NCI-H82 treated with DMSO at 0.1 percent for 48 hours (cell line): ENCODE measurements at regions not wholly inside any gene's neighbourhood (a gene's known extent, or its start where the extent isn't known, plus 50 kb on each side); places are given as distances from the start of the nearest gene placed in this dataset.

Source experiments
- DNase-seq: peaks from one replicate; lab custom pipeline; 2025; ENCODE audit not compliant: unreplicated experiment; lab: John Stamatoyannopoulos, UW

- no peak for DNase-seq
Measured at GRCh38 chr7:84629640-84630318, 435.2 kb upstream of the SEMA3A start.

- DNase-seq = no peak
Measured at GRCh38 chr7:84629216-84629615, 434.6 kb upstream of the SEMA3A start.

- no peak for DNase-seq
Measured at GRCh38 chr7:84627250-84627649, 432.7 kb upstream of the SEMA3A start.

GRCh38 chr7:84624927-84625326 is 430.3 kb upstream of the SEMA3A start:
- DNase-seq = no peak

GRCh38 chr7:84624527-84624926 is 429.9 kb upstream of the SEMA3A start:
- no peak for DNase-seq

- DNase-seq = no peak
Measured at GRCh38 chr7:84617265-84618030, 422.9 kb upstream of the SEMA3A start.

- no peak for DNase-seq
Measured at GRCh38 chr7:84614821-84615501, 420.4 kb upstream of the SEMA3A start.

- no peak for DNase-seq
Measured at GRCh38 chr7:84612981-84613681, 418.5 kb upstream of the SEMA3A start.

- DNase-seq = no peak
Measured at GRCh38 chr7:84611391-84611790, 416.8 kb upstream of the SEMA3A start.

- no peak for DNase-seq
Measured at GRCh38 chr7:84610390-84610789, 415.8 kb upstream of the SEMA3A start.

GRCh38 chr7:84605301-84605700 is 410.7 kb upstream of the SEMA3A start:
- DNase-seq = no peak

- no peak for DNase-seq
Measured at GRCh38 chr7:84603545-84603944, 409.0 kb upstream of the SEMA3A start.

GRCh38 chr7:84595026-84595425 is 400.4 kb upstream of the SEMA3A start:
- no peak for DNase-seq

GRCh38 chr7:84591897-84592296 is 397.3 kb upstream of the SEMA3A start:
- DNase-seq = no peak

GRCh38 chr7:84589012-84589411 is 394.4 kb upstream of the SEMA3A start:
- DNase-seq = no peak

GRCh38 chr7:84583331-84583730 is 388.7 kb upstream of the SEMA3A start:
- DNase-seq = no peak

- DNase-seq = no peak
Measured at GRCh38 chr7:84582747-84583146, 388.2 kb upstream of the SEMA3A start.

GRCh38 chr7:84578825-84579224 is 384.2 kb upstream of the SEMA3A start:
- DNase-seq = no peak

- DNase-seq = no peak
Measured at GRCh38 chr7:84568781-84569180, 374.2 kb upstream of the SEMA3A start.

- DNase-seq = no peak
Measured at GRCh38 chr7:84565345-84566074, 370.9 kb upstream of the SEMA3A start.

- no peak for DNase-seq
Measured at GRCh38 chr7:84553711-84554110, 359.1 kb upstream of the SEMA3A start.
